Activated CD4-positive, alpha-beta T cell treated with anti-CD3 and anti-CD28 coated beads for 36 hours (primary cell): ENCODE measurements at regions not wholly inside any gene's neighbourhood (a gene's known extent, or its start where the extent isn't known, plus 50 kb on each side); places are given as distances from the start of the nearest gene placed in this dataset.

Experiments
- ATAC-seq: fragments of 200-7000 bp; cut with Tn5 transposase; one replicate; pipeline ENCODE4 v1.10.0; 2021; ENCODE audit warnings: mild to moderate bottlenecking, moderate library complexity
- CTCF ChIA-PET: fragments of 350-600 bp; sonication (Branson Sonifier 250); formaldehyde crosslinking; loops from one replicate; lab custom pipeline; 2021; ENCODE audit warnings: antibody characterized with exemption; lab: Charles Lee
- POLR2A ChIA-PET: fragments of 350-600 bp; sonication (Branson Sonifier 250); formaldehyde crosslinking; loops from one replicate; lab custom pipeline; 2021; ENCODE audit warnings: antibody characterized with exemption, inconsistent platforms; lab: Charles Lee
- DNase-seq: peaks from one replicate; pipeline ENCODE4 v3.0.0-alpha.2; 2020
- H3K27ac Mint-ChIP-seq: one replicate; pipeline ENCODE4 v1.8.0; 2021; ENCODE audit warnings: mixed read lengths
- H3K27me3 Mint-ChIP-seq: one replicate; pipeline ENCODE4 v1.8.0; 2021; ENCODE audit warnings: mixed read lengths
- H3K36me3 Mint-ChIP-seq: one replicate; pipeline ENCODE4 v1.8.0; 2021; ENCODE audit warnings: low read depth, mixed read lengths
- H3K4me1 Mint-ChIP-seq: one replicate; pipeline ENCODE4 v1.8.0; 2021; ENCODE audit warnings: mixed read lengths
- H3K4me3 Mint-ChIP-seq: one replicate; pipeline ENCODE4 v1.8.0; 2021; ENCODE audit warnings: mild to moderate bottlenecking, moderate library complexity, mixed read lengths
- H3K9me3 Mint-ChIP-seq: one replicate; pipeline ENCODE4 v1.8.0; 2021; ENCODE audit warnings: low read depth, mixed read lengths
- intact Hi-C, 2 experiments: fragments of 100-400 bp; cut with DNase I in 1 of 2; cut with micrococcal nuclease in 1 of 2; formaldehyde crosslinking; loops; one replicate each; pipeline versions ENCODE4 v1.14.2 to v1.15.1; 2022 to 2024; cut with DNase I, micrococcal nuclease

GRCh38 chr7:25621993-25622392 is 393.7 kb upstream of the NPVF start:
- no peaks in the 10 kb centered on the region for H3K27me3 Mint-ChIP-seq
- ATAC-seq (no peak), DNase-seq (no peak)
- no peaks in the 10 kb centered on the region for H3K36me3 Mint-ChIP-seq
- ChIA-PET CTCF (interaction anchor here (0.6 to 1.5 kb wide), 2 partner anchors 46 to 55 kb away, joined by 3 to 4 read pairs; no protein-coding TSS in a partner anchor), POLR2A (no interaction called here)
- intact Hi-C loops: no loop called here
- no peaks in the 10 kb centered on the region for H3K9me3 Mint-ChIP-seq
- no peak overlapping the region for H3K4me3 Mint-ChIP-seq
- H3K27ac Mint-ChIP-seq: no peak overlapping the region
- H3K4me1 Mint-ChIP-seq: peaks cover 33% of the 10 kb centered on the region

DNA sequence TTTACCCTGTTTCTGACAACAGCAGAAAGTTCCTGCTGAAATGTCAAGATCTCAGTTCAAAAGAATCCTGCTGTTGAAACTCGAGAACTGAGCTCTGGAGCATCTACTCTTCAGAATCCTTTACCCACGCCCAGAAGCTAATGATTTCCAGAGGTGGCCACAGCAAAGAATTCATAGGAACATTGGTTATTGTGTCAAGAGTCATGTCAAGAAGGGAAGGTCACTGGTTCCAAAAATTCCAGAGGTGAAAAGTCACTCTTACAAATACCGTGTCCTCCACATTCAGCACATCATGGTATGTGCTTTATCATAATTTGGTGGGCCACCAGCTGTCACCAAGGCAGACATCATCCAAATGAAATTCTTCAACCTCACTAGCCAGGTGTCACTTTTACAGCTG is 394.4 kb upstream of the NPVF start:
- no peaks in the 10 kb centered on the region for H3K36me3 Mint-ChIP-seq
- H3K27ac Mint-ChIP-seq: no peak overlapping the region
- no peaks in the 10 kb centered on the region for H3K27me3 Mint-ChIP-seq
- ChIA-PET POLR2A (no interaction called here), CTCF (interaction anchor here (0.6 to 1.5 kb wide), 2 partner anchors 28 to 55 kb away, joined by 3 to 4 read pairs; no protein-coding TSS in a partner anchor)
- peaks cover 28% of the 10 kb centered on the region for H3K4me1 Mint-ChIP-seq
- no peak overlapping the region for H3K4me3 Mint-ChIP-seq
- intact Hi-C loops: no loop called here
- no peaks in the 10 kb centered on the region for H3K9me3 Mint-ChIP-seq
- ATAC-seq (no peak), DNase-seq (no peak)

DNA sequence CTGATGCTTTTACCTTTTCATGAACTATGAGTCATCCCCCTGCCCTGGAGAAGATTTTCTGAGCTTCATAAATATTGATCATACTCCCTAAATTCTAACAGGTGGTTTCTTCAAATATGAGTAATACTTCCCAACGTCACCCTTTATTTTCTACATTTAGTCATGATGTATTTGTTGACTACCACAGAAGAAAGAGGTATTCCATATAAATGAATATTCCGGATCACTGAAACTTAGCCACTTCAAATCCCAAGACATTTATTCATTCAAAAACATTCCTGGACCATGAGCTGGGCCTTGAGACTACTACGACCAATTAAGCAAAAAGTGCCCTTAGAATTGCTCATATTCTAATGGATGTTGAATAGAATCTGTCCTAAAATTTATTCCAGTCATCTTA is 395.8 kb upstream of the NPVF start:
- no peaks in the 10 kb centered on the region for H3K9me3 Mint-ChIP-seq
- no peak overlapping the region for H3K27ac Mint-ChIP-seq
- DNase-seq (no peak), ATAC-seq (no peak)
- H3K27me3 Mint-ChIP-seq: no peaks in the 10 kb centered on the region
- no peaks in the 10 kb centered on the region for H3K36me3 Mint-ChIP-seq
- intact Hi-C loops: no loop called here
- ChIA-PET POLR2A (no interaction called here), CTCF (no interaction called here)
- H3K4me3 Mint-ChIP-seq: no peak overlapping the region
- H3K4me1 Mint-ChIP-seq: peaks cover 21% of the 10 kb centered on the region

DNA sequence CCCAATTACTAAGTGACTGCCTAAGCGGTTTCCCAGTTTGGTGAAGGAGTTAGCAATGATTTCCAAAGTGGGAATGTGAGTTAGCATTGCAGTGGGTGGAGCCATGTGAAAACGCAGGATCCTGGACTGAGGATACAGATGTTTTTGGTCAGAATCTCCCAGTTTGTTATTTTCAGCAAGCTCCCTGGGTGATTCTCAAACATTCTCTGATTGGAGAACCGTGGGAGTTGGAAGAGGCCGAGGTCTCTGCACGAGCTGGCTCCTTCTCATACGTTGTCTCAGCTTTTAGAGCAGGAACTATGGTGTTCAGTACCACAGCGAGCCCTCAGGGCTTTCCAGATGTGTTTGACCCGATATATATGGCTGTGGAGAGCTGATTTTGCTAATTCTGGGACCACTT is 396.5 kb upstream of the NPVF start:
- Mint-ChIP-seq H3K27ac (no peak overlapping the region), H3K36me3 (no peaks in the 10 kb centered on the region), H3K27me3 (no peaks in the 10 kb centered on the region), H3K4me3 (no peak overlapping the region), H3K9me3 (no peaks in the 10 kb centered on the region), H3K4me1 (peaks cover 14% of the 10 kb centered on the region)
- no peak for DNase-seq
- intact Hi-C loops: no loop called here
- no peak for ATAC-seq
- POLR2A ChIA-PET: no interaction called here
- CTCF ChIA-PET: no interaction called here

GRCh38 chr7:25625306-25625992 is 397.2 kb upstream of the NPVF start:
- DNase-seq: no peak
- POLR2A ChIA-PET: no interaction called here
- H3K36me3 Mint-ChIP-seq: no peaks in the 10 kb centered on the region
- no peak overlapping the region for H3K4me3 Mint-ChIP-seq
- intact Hi-C loops: no loop called here
- no peak for ATAC-seq
- peaks cover 8% of the 10 kb centered on the region for H3K4me1 Mint-ChIP-seq
- H3K27ac Mint-ChIP-seq: no peak overlapping the region
- CTCF ChIA-PET: no interaction called here
- no peaks in the 10 kb centered on the region for H3K9me3 Mint-ChIP-seq
- no peaks in the 10 kb centered on the region for H3K27me3 Mint-ChIP-seq

DNA sequence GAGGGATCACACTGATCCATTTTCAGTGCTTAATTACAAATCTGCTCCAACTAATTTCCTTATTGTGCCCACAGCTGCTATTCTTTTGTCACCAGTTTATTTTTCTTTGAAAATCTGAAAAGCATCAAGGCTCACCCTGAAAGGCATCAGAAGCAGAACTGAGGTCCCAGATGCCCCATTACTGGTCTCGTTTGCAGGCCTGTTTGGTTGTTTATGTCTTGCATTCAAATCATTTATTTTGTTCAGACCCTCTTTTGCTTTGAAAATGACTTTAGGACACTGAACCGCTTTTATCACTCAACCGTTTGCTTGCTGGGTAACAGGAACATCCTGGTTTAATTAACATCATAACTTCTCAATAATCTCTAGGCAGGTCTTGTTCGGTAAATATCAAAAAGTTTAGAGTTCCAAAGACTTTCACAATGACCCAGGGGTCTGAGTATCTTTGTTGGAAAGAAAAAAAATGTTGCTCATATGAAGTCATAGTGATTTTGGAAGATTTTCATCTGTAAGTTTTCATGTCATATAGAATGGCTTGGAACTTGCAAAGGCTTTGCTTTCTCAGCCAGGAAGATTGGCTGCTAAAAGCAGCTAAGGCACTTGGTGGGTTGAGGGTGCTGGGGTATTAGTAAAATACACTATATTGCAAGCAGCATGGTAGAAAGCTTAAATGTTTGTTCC is 398.3 kb upstream of the NPVF start:
- CTCF ChIA-PET: interaction anchor here (0.9 kb wide), 1 partner anchor 17 kb away, joined by 3 read pairs; no protein-coding TSS in a partner anchor
- intact Hi-C loops: no loop called here
- POLR2A ChIA-PET: no interaction called here

GRCh38 chr7:25628446-25628845 is 400.2 kb upstream of the NPVF start:
- Mint-ChIP-seq H3K27me3 (no peaks in the 10 kb centered on the region), H3K27ac (no peak overlapping the region), H3K36me3 (no peaks in the 10 kb centered on the region), H3K9me3 (no peaks in the 10 kb centered on the region), H3K4me3 (no peak overlapping the region), H3K4me1 (no peaks in the 10 kb centered on the region)
- ATAC-seq: no peak
- intact Hi-C loops: no loop called here
- POLR2A ChIA-PET: no interaction called here
- CTCF ChIA-PET: no interaction called here
- no peak for DNase-seq

More for the DNA sequence above, 398.3 kb upstream of the NPVF start:
- DNase-seq (no peak), ATAC-seq (no peak)
- H3K27me3 Mint-ChIP-seq: no peaks in the 10 kb centered on the region
- H3K4me3 Mint-ChIP-seq: no peak overlapping the region
- no peaks in the 10 kb centered on the region for H3K9me3 Mint-ChIP-seq
- H3K4me1 Mint-ChIP-seq: no peaks in the 10 kb centered on the region
- no peaks in the 10 kb centered on the region for H3K36me3 Mint-ChIP-seq
- H3K27ac Mint-ChIP-seq: no peak overlapping the region

DNA sequence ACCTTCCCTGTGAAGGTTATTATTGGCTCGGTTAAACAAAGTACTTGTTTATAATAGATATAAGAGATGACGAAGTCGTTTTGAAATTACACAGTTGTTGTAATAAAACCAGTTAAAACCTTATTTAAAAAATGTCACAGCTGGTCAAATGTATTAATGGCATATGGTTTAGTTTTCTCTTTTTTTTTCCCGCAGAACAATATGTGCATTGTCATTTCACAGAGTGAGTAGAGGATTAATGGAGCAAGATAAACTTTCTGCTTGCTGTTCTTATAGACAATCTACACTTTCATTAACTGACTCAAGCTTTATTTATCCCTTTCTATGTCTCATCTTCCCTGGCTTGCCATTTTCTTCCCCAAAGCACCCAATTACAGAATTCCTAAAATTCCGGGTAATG is 404.3 kb upstream of the NPVF start:
- intact Hi-C loops: no loop called here
- ATAC-seq (no peak), DNase-seq (no peak)
- no peaks in the 10 kb centered on the region for H3K9me3 Mint-ChIP-seq
- CTCF ChIA-PET: no interaction called here
- no peak overlapping the region for H3K27ac Mint-ChIP-seq
- no peaks in the 10 kb centered on the region for H3K4me1 Mint-ChIP-seq
- H3K36me3 Mint-ChIP-seq: no peaks in the 10 kb centered on the region
- POLR2A ChIA-PET: no interaction called here
- H3K27me3 Mint-ChIP-seq: peaks cover 1% of the 10 kb centered on the region
- H3K4me3 Mint-ChIP-seq: no peak overlapping the region

- intact Hi-C loops: no loop called here
- POLR2A ChIA-PET: no interaction called here
- ATAC-seq (no peak), DNase-seq (no peak)
- CTCF ChIA-PET: no interaction called here
- no peaks in the 10 kb centered on the region for H3K9me3 Mint-ChIP-seq
- no peaks in the 10 kb centered on the region for H3K36me3 Mint-ChIP-seq
- H3K4me3 Mint-ChIP-seq: no peak overlapping the region
- H3K4me1 Mint-ChIP-seq: no peaks in the 10 kb centered on the region
- peaks cover 1% of the 10 kb centered on the region for H3K27me3 Mint-ChIP-seq
- no peak overlapping the region for H3K27ac Mint-ChIP-seq
Observed at GRCh38 chr7:25633426-25634036, 405.2 kb upstream of the NPVF start.

DNA sequence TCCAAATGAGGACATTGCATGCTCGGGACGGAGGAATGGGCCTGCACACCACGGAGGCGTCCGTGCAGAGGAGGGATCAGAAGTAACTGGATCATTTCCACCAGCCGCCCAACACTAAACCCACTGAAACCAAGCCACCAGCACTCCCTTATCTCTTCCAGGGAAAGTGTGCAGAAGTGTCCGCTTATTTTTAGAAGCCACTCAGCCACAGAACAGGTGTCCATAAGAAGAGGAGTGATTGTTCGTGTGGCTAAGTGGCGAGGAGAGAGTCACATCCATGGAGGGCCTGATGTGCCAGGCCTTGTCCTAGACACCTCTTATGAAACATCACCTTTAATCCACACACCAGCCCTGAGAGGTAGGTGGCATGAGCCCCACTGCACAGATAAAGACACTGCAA is 407.9 kb upstream of the NPVF start:
- ATAC-seq: no peak
- no peak for DNase-seq
- ChIA-PET POLR2A (no interaction called here), CTCF (no interaction called here)
- Mint-ChIP-seq H3K4me3 (no peak overlapping the region), H3K4me1 (no peaks in the 10 kb centered on the region), H3K27me3 (peaks cover 1% of the 10 kb centered on the region), H3K9me3 (no peaks in the 10 kb centered on the region), H3K27ac (no peak overlapping the region), H3K36me3 (no peaks in the 10 kb centered on the region)
- intact Hi-C loops: no loop called here

GRCh38 chr7:25636871-25637283 is 408.6 kb upstream of the NPVF start:
- Mint-ChIP-seq H3K36me3 (no peaks in the 10 kb centered on the region), H3K4me3 (no peak overlapping the region), H3K27me3 (peaks cover 1% of the 10 kb centered on the region), H3K9me3 (no peaks in the 10 kb centered on the region), H3K27ac (no peak overlapping the region), H3K4me1 (no peaks in the 10 kb centered on the region)
- ATAC-seq (no peak), DNase-seq (no peak)
- intact Hi-C loops: no loop called here
- ChIA-PET POLR2A (no interaction called here), CTCF (no interaction called here)

DNA sequence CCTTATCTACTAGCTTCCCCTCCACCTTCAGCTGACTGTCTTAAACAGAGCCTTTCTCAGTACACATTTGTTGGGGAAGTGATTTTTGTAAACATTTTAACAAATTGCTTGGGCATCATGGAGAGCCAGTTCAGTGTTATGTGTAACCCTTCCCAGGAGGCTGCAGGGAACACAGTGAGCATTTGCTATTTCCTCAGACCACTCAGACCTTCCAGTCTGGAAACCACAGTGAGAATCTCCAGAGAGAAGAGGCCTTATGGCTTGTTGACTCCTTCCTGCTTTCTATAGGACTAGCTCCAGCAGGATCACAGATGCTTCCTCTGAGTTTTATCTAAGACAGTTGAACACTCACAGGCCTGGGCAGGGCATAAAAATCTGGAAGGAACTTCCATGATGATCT is 409.8 kb upstream of the NPVF start:
- Mint-ChIP-seq H3K4me3 (no peak overlapping the region), H3K36me3 (no peaks in the 10 kb centered on the region), H3K4me1 (no peaks in the 10 kb centered on the region), H3K9me3 (no peaks in the 10 kb centered on the region), H3K27me3 (peaks cover 1% of the 10 kb centered on the region), H3K27ac (no peak overlapping the region)
- DNase-seq (no peak), ATAC-seq (no peak)
- ChIA-PET CTCF (no interaction called here), POLR2A (no interaction called here)
- intact Hi-C loops: no loop called here
